Adrenal gland (tissue), 9 donors: ENCODE measurements at regions not wholly inside any gene's neighbourhood (a gene's known extent, or its start where the extent isn't known, plus 50 kb on each side); places are given as distances from the start of the nearest gene placed in this dataset.

Source experiments
- DNase-seq, 7 donors: peaks; one replicate each; pipeline ENCODE4 v3.0.0-alpha.2; 2019 to 2020
- H3K27ac ChIP-seq, 5 donors: fragments of 200-600 bp; sonication (generic) in 4 of 5; 1 replicate in 3 of 5; 2 replicates in 2 of 5; pipeline versions ENCODE4 v1.5.1 to v1.8.0; 2016 to 2020; ENCODE audit warnings: mild to moderate bottlenecking in 1 of 5
- H3K27me3 ChIP-seq: fragments of 200-600 bp; 2 replicates; pipeline ENCODE4 v1.8.0; 2021
- H3K36me3 ChIP-seq, 2 donors: fragments of 200-600 bp; replicated peaks in 1 of 2; 1 replicate in 1 of 2; 2 replicates in 1 of 2; pipeline versions ENCODE4 v1.5.1 to v1.8.0; 2018 to 2022
- H3K4me1 ChIP-seq, 2 donors: fragments of 200-600 bp; replicated peaks in 1 of 2; 1 replicate in 1 of 2; 2 replicates in 1 of 2; pipeline versions ENCODE4 v1.5.1 to v1.8.0; 2018 to 2021
- H3K4me3 ChIP-seq, 4 donors: fragments of 200-600 bp; sonication (generic) in 3 of 4; one replicate each; pipeline ENCODE4 v1.5.1; 2016 to 2018
- H3K9me3 ChIP-seq, 3 donors: fragments of 200-600 bp; sonication (generic) in 1 of 3; replicated peaks in 1 of 3; 1 replicate in 2 of 3; 2 replicates in 1 of 3; pipeline versions ENCODE4 v1.5.1 to v1.8.0; 2016 to 2021
- POLR2A ChIP-seq, 2 donors: fragments of 450-650 bp; IDR thresholded peaks; one replicate each; pipeline ENCODE4 v1.6.1; 2017; ENCODE audit warnings: antibody characterized with exemption in 2 of 2, mild to moderate bottlenecking in 2 of 2, moderate library complexity in 1 of 2
- WGBS, 4 donors: extraction: QIAGEN DNeasy Blood & Tissue Kit in 2 of 4; methylation state at CpG; one replicate each; pipeline versions ENCODE4 v1.1.5 to v1.1.7; 2013 to 2017; 5-methylcytosine and 5-hydroxymethylcytosine counted together
- intact Hi-C, 2 donors: fragments of 100-400 bp; cut with DNase I; formaldehyde crosslinking; loops; one replicate each; pipeline versions ENCODE4 v1.14.1 to v1.15.0; 2022 to 2023
- TF ChIP-seq, protein P1 (sequence below), 6 experiments: fragments of 450-650 bp in 4 of 6; fragments of 200-600 bp in 2 of 6; sonication (generic) in 1 of 6; IDR thresholded peaks; 1 replicate in 5 of 6; 2 replicates in 1 of 6; pipeline versions ENCODE4 v1.5.1 to v1.8.0; 2016 to 2021; ENCODE audit warnings: antibody characterized with exemption in 6 of 6, mild to moderate bottlenecking in 2 of 6, moderate library complexity in 1 of 6
- donor health status: healthy with polysubstance abuse.
- donor health status: Bipolar disorder and iron deficiency.
- donor health status: DM: yes; HTN: yes; CAD: no.
- donor health status: DM: no; HTN: no; CAD: no.
- donor health status: DM: no; HTN: no; CAD: no.

DNA sequence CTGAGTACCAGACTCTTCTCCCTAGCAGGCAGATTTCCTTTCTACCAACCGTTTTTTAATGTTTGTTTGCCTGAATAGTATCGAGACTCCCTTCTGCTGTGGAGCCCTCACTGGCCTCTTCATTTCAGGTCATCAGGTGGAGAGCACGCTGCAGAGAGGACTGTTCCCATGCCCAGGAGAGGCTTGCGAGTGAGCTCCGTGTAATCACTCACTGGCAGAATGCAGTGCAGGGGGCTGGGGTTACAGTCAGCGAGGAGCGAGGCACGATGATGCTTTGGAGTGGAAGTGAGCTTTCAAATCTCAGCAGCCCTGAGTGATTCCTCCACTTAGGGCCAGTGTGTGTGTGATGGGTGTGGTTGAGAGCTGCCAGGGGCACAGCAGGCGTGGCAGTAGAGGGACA is 385.2 kb downstream of the SHQ1 start:
- TF ChIP-seq POLR2A (IDR thresholded peaks at IDR 0.05): no peak
- TF ChIP-seq, protein P1, sequence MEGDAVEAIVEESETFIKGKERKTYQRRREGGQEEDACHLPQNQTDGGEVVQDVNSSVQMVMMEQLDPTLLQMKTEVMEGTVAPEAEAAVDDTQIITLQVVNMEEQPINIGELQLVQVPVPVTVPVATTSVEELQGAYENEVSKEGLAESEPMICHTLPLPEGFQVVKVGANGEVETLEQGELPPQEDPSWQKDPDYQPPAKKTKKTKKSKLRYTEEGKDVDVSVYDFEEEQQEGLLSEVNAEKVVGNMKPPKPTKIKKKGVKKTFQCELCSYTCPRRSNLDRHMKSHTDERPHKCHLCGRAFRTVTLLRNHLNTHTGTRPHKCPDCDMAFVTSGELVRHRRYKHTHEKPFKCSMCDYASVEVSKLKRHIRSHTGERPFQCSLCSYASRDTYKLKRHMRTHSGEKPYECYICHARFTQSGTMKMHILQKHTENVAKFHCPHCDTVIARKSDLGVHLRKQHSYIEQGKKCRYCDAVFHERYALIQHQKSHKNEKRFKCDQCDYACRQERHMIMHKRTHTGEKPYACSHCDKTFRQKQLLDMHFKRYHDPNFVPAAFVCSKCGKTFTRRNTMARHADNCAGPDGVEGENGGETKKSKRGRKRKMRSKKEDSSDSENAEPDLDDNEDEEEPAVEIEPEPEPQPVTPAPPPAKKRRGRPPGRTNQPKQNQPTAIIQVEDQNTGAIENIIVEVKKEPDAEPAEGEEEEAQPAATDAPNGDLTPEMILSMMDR (IDR thresholded peaks at IDR 0.05): no peak
- intact Hi-C loops: no loop called here
- no peaks in the 10 kb centered on the region for H3K4me1 ChIP-seq
- no peak overlapping the region for H3K4me3 ChIP-seq
- H3K36me3 ChIP-seq: no peaks in the 10 kb centered on the region
- DNase-seq: no peak
- no peaks in the 10 kb centered on the region for H3K27me3 ChIP-seq
- 70 to 86% (median 78%) methylated on average over 8 to 9 of the region's 9 CpGs for WGBS, 4 donors
- H3K9me3 ChIP-seq: no peaks in the 10 kb centered on the region
- H3K27ac ChIP-seq: no peak overlapping the region

DNA sequence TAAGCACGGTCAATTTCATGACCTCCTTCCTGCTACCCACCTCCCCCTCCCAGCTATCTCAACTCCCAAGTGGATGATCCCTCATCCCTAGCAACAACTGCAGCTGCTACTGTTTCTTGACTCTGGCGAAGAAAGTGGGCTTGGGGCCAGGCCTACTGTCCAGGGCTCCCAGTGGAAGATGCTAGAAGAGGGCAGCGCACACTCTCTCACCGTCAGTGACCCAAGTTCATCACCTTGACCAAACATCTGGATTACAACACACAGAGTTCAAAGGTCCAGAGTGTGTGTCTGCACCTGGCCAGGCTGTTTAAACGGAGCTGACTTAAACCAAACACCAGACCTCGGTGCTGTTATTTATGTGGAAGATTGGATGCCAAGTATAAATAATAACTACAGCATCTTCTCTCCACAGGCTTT is 385.6 kb downstream of the SHQ1 start:
- Histone ChIP-seq H3K4me3 (no peak overlapping the region), H3K9me3 (no peaks in the 10 kb centered on the region), H3K27ac (no peak overlapping the region), H3K27me3 (no peaks in the 10 kb centered on the region), H3K4me1 (no peaks in the 10 kb centered on the region), H3K36me3 (no peaks in the 10 kb centered on the region)
- intact Hi-C loops: no loop called here
- DNase-seq: peak in 1 of 7 donors; percentile 10
- WGBS, 4 donors: 64 to 81% (median 68%) methylated on average over 6 of the region's 6 CpGs
- no peak for TF ChIP-seq POLR2A (IDR thresholded peaks at IDR 0.05)
- TF ChIP-seq, protein P1 (IDR thresholded peaks at IDR 0.05): no peak

DNA sequence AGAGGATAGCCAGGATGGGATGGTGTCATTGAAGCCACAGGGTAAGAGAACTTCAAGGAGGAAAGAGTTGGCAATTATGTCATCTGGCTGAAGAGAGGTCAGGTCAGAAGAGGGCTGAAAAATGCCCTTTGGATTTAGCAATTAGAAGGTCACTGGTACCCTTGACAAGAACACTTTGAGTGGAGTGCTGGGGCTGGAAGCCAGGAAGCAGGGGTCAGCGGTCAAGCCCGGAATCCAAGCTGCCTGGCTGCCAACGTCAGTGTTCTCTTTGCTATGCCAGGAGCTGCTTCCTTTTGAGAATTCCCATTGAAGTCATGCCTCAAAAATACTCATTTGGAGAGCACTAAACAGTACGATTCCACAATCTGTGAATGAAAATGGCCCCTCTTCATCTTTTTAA is 386.5 kb downstream of the SHQ1 start:
- Histone ChIP-seq H3K27me3 (no peaks in the 10 kb centered on the region), H3K9me3 (no peaks in the 10 kb centered on the region), H3K4me3 (no peak overlapping the region), H3K4me1 (no peaks in the 10 kb centered on the region), H3K36me3 (no peaks in the 10 kb centered on the region), H3K27ac (no peak overlapping the region)
- 40 to 54% (median 44%) methylated on average over 4 of the region's 4 CpGs for WGBS, 4 donors
- TF ChIP-seq, protein P1 (IDR thresholded peaks at IDR 0.05): no peak
- no peak for TF ChIP-seq POLR2A (IDR thresholded peaks at IDR 0.05)
- intact Hi-C loops: no loop called here
- peak in 4 of 7 donors; percentile 10 to 64 (median 43) for DNase-seq

DNA sequence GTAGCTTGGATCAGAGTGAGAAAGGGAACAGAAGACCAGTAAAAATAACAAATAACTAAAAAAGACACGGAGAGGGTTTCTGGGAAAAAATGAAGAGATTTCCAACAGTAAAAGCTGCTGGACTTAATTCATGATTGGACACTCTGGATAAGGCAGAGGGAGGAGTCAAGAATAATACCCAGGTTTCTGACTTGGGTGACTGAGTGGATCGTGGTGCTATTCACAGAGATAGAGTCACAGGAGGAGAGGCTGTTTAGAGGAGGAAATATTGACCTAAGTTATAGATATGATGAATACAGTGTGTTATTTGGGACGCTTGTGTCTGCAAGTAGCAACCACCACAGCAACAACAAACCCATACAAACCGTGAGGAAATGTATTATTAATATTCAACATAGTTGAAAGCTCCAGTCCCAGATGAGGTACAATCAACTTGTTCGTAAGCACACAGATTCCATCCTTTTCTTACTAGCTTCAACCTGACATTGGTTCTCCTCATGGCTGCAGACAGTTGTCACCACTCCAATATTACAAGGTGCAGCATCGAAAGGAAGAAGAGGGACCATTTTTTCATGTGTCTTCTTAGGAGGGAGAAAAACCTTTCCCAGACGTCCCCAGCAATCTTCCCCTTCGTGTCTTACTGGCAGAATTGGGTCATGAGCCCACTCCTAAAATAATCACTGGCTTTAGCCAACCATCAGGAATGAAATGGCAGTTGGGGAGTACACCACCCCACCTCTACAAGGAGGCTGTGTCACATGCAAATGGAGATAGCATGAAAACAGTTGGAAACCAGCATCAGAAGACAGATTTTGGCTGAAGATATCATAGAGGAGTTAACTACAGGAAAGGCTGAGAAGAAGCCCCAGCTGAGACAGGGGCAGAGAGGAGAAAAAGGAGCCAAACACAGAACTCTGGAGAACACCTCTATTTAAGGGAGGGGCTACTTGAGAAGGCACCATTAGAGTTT is 387.8 kb downstream of the SHQ1 start:
- no peaks in the 10 kb centered on the region for H3K36me3 ChIP-seq
- TF ChIP-seq POLR2A (IDR thresholded peaks at IDR 0.05): no peak
- TF ChIP-seq, protein P1 (IDR thresholded peaks at IDR 0.05): no peak
- no peaks in the 10 kb centered on the region for H3K4me1 ChIP-seq
- H3K27ac ChIP-seq: no peak overlapping the region
- intact Hi-C loops: no loop called here
- 83 to 91% (median 88%) methylated on average over 8 of the region's 8 CpGs for WGBS, 4 donors
- no peak overlapping the region for H3K4me3 ChIP-seq
- no peak for DNase-seq
- no peaks in the 10 kb centered on the region for H3K9me3 ChIP-seq
- no peaks in the 10 kb centered on the region for H3K27me3 ChIP-seq
